H9 (cell line): ENCODE measurements at regions not wholly inside any gene's neighbourhood (a gene's known extent, or its start where the extent isn't known, plus 50 kb on each side); places are given as distances from the start of the nearest gene placed in this dataset.

Experiments
- DNase-seq: peaks from one replicate; pipeline ENCODE4 v3.0.0-alpha.2; 2017
- H2AFZ ChIP-seq: one replicate; pipeline ENCODE4 v1.6.1; 2013; ENCODE audit warnings: mild to moderate bottlenecking, low read length, control low read depth, moderate library complexity
- H2AK5ac ChIP-seq: 2 replicates; pipeline ENCODE4 v1.6.1; 2013; ENCODE audit warnings: low read length, control low read depth, mixed read lengths; ENCODE audit not compliant: insufficient read length
- H2BK120ac ChIP-seq: one replicate; pipeline ENCODE4 v1.6.1; 2013; ENCODE audit warnings: low read depth, mild to moderate bottlenecking, low read length, control low read depth, inconsistent platforms; ENCODE audit not compliant: poor library complexity, severe bottlenecking
- H2BK12ac ChIP-seq: 2 replicates; pipeline ENCODE4 v1.6.1; 2013; ENCODE audit warnings: low read length, control low read depth, mixed read lengths, low read depth; ENCODE audit not compliant: insufficient read length
- H2BK15ac ChIP-seq: 2 replicates; pipeline ENCODE4 v1.6.1; 2013; ENCODE audit warnings: low read depth, low read length, control low read depth
- H2BK20ac ChIP-seq: one replicate; pipeline ENCODE4 v1.6.1; 2013; ENCODE audit warnings: low read depth, mild to moderate bottlenecking, low read length, control low read depth, inconsistent platforms; ENCODE audit not compliant: poor library complexity, severe bottlenecking
- H2BK5ac ChIP-seq: 2 replicates; pipeline ENCODE4 v1.6.1; 2013; ENCODE audit warnings: low read length, control low read depth, mixed read lengths; ENCODE audit not compliant: insufficient read length
- H3K14ac ChIP-seq: 2 replicates; pipeline ENCODE4 v1.6.1; 2013; ENCODE audit warnings: low read length, control low read depth; ENCODE audit not compliant: insufficient read depth
- H3K18ac ChIP-seq: 2 replicates; pipeline ENCODE4 v1.6.1; 2013; ENCODE audit warnings: low read depth, mild to moderate bottlenecking, mixed read lengths, low read length, control low read depth; ENCODE audit not compliant: insufficient read length
- H3K23ac ChIP-seq: 2 replicates; pipeline ENCODE4 v1.6.1; 2013; ENCODE audit warnings: low read length, control low read depth, mixed read lengths, low read depth; ENCODE audit not compliant: insufficient read length
- H3K23me2 ChIP-seq: 2 replicates; pipeline ENCODE4 v1.6.1; 2013; ENCODE audit warnings: low read depth, mild to moderate bottlenecking, mixed read lengths, low read length, control low read depth; ENCODE audit not compliant: insufficient read length, poor library complexity, severe bottlenecking
- H3K27ac ChIP-seq: 2 replicates; pipeline ENCODE4 v1.5.1; 2013; ENCODE audit warnings: low read length, control low read depth, mixed read lengths, low read depth; ENCODE audit not compliant: insufficient read length
- H3K27me3 ChIP-seq: 2 replicates; pipeline ENCODE4 v1.6.1; 2013; ENCODE audit warnings: low read length, control low read depth, inconsistent platforms; ENCODE audit not compliant: insufficient read depth
- H3K4ac ChIP-seq: 2 replicates; pipeline ENCODE4 v1.6.1; 2013; ENCODE audit warnings: low read depth, mild to moderate bottlenecking, control low read depth, inconsistent platforms, low read length, moderate library complexity
- H3K4me1 ChIP-seq: 2 replicates; pipeline ENCODE4 v1.6.1; 2013; ENCODE audit warnings: low read length, control low read depth, inconsistent platforms; ENCODE audit not compliant: insufficient read depth
- H3K4me2 ChIP-seq: 2 replicates; pipeline ENCODE4 v1.6.1; 2013; ENCODE audit warnings: low read length, control low read depth, mixed read lengths; ENCODE audit not compliant: insufficient read length, insufficient read depth
- H3K56ac ChIP-seq: 2 replicates; pipeline ENCODE4 v1.6.1; 2013; ENCODE audit warnings: low read depth, mild to moderate bottlenecking, mixed read lengths, low read length, control low read depth; ENCODE audit not compliant: insufficient read length
- H3K79me1 ChIP-seq: 2 replicates; pipeline ENCODE4 v1.6.1; 2013; ENCODE audit warnings: low read depth, mild to moderate bottlenecking, moderate library complexity, low read length, control low read depth, inconsistent platforms; ENCODE audit not compliant: insufficient read depth, poor library complexity, severe bottlenecking
- H3K79me2 ChIP-seq: 2 replicates; pipeline ENCODE4 v1.6.1; 2013; ENCODE audit warnings: low read length, control low read depth, inconsistent platforms; ENCODE audit not compliant: insufficient read depth
- H3K9ac ChIP-seq: 2 replicates; pipeline ENCODE4 v1.6.1; 2013; ENCODE audit warnings: low read length, control low read depth, mixed read lengths; ENCODE audit not compliant: insufficient read length; ENCODE audit errors: extremely low read depth
- H3K9me3 ChIP-seq: one replicate; pipeline ENCODE4 v1.6.1; 2013; ENCODE audit warnings: low read depth, low read length, inconsistent platforms; ENCODE audit not compliant: control insufficient read depth
- H3T11ph ChIP-seq: one replicate; pipeline ENCODE4 v1.6.1; 2013; ENCODE audit warnings: mild to moderate bottlenecking, low read length, control low read depth, inconsistent platforms
- H4K20me1 ChIP-seq: one replicate; pipeline ENCODE4 v1.6.1; 2013; ENCODE audit not compliant: control insufficient read depth, insufficient read length, insufficient read depth
- H4K5ac ChIP-seq: 2 replicates; pipeline ENCODE4 v1.6.1; 2013; ENCODE audit warnings: low read depth, mild to moderate bottlenecking, mixed read lengths, low read length, control low read depth; ENCODE audit not compliant: insufficient read length
- H4K8ac ChIP-seq: replicated peaks from 2 replicates; pipeline ENCODE4 v1.6.1; 2013; ENCODE audit warnings: low read length, control low read depth, mixed read lengths, low read depth; ENCODE audit not compliant: insufficient read length
- H4K91ac ChIP-seq: 2 replicates; pipeline ENCODE4 v1.6.1; 2013; ENCODE audit warnings: low read depth, mild to moderate bottlenecking, moderate library complexity, mixed read lengths, low read length, control low read depth; ENCODE audit not compliant: insufficient read length
- H3K27ac Mint-ChIP-seq, 3 experiments: 2 replicates in 2 of 3; 3 replicates in 1 of 3; pipeline ENCODE4 v1.8.0; 2020 to 2021; ENCODE audit warnings: mixed read lengths in 3 of 3, mild to moderate bottlenecking in 1 of 3, moderate library complexity in 1 of 3
- H3K27me3 Mint-ChIP-seq: 2 replicates; pipeline ENCODE4 v1.8.0; 2021; ENCODE audit warnings: low read depth, mild to moderate bottlenecking, moderate library complexity, mixed read lengths
- H3K36me3 Mint-ChIP-seq, 3 experiments: 2 replicates in 2 of 3; 3 replicates in 1 of 3; pipeline ENCODE4 v1.8.0; 2020 to 2021; ENCODE audit warnings: low read depth in 3 of 3, mixed read lengths in 3 of 3; ENCODE audit not compliant: insufficient read depth in 1 of 3
- H3K4me1 Mint-ChIP-seq, 2 experiments: 2 replicates each; pipeline ENCODE4 v1.8.0; 2020; ENCODE audit warnings: mixed read lengths in 2 of 2
- H3K4me3 Mint-ChIP-seq, 2 experiments: 2 replicates in 1 of 2; 3 replicates in 1 of 2; pipeline ENCODE4 v1.8.0; 2020 to 2021; ENCODE audit warnings: mild to moderate bottlenecking in 2 of 2, mixed read lengths in 2 of 2, moderate library complexity in 1 of 2
- H3K9me3 Mint-ChIP-seq, 2 experiments: 2 replicates in 1 of 2; 3 replicates in 1 of 2; pipeline ENCODE4 v1.8.0; 2020; ENCODE audit warnings: mild to moderate bottlenecking in 2 of 2, mixed read lengths in 2 of 2, moderate library complexity in 1 of 2
- WGBS: extraction: QIAGEN DNeasy Blood & Tissue Kit; methylation state at CpG from one replicate; pipeline ENCODE4 v1.1.7; 2013; ENCODE audit warnings: missing lambda C conversion rate, low lambda C conversion rate, mixed read lengths; ENCODE audit not compliant: insufficient read length; ENCODE audit errors: extremely low coverage; 5-methylcytosine and 5-hydroxymethylcytosine counted together
- TF ChIP-seq, protein P1 (sequence below): fragments of 200-600 bp; sonication (generic); conservative IDR thresholded peaks from 3 replicates; pipeline ENCODE4 v1.8.0; 2021; ENCODE audit warnings: antibody characterized with exemption, mild to moderate bottlenecking

DNA sequence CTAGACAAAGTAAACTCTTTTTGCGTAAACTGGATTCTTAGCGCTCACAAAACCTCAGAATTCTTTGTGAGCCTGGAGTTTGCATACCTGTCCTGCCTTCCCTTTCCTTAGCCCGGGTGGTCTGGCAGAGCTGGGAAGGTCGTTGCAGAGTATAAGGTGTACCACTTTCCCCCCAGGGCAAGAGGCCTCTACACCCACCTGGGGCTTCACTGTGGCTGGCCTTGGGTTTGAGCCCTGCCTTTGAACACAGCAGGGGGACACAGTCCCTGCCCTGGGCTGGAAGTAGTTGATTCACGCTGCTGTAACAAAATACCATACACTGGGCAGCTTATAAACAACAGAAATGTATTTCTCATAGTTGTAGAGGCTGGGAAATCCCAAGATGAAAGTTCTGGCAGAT lies 133.9 kb downstream of the B3GNT2 start:
- no CpG with 5 or more reads among the region's 5 CpGs for WGBS
- no peak overlapping the region for H3K56ac ChIP-seq
- no peak overlapping the region for H2BK20ac ChIP-seq
- H4K8ac ChIP-seq = no peak overlapping the region
- peaks cover 20 to 49% (median 24%) of the 10 kb centered on the region in 3 experiments for H3K36me3 Mint-ChIP-seq
- no peak overlapping the region for H3K9ac ChIP-seq
- H4K91ac ChIP-seq = no peak overlapping the region
- no peak overlapping the region for H4K5ac ChIP-seq
- H3K27ac Mint-ChIP-seq = no peak overlapping the region
- no peaks in the 10 kb centered on the region for H4K20me1 ChIP-seq
- H3K4me2 ChIP-seq = no peak overlapping the region
- H3K23me2 ChIP-seq = no peaks in the 10 kb centered on the region
- TF ChIP-seq, protein P1, sequence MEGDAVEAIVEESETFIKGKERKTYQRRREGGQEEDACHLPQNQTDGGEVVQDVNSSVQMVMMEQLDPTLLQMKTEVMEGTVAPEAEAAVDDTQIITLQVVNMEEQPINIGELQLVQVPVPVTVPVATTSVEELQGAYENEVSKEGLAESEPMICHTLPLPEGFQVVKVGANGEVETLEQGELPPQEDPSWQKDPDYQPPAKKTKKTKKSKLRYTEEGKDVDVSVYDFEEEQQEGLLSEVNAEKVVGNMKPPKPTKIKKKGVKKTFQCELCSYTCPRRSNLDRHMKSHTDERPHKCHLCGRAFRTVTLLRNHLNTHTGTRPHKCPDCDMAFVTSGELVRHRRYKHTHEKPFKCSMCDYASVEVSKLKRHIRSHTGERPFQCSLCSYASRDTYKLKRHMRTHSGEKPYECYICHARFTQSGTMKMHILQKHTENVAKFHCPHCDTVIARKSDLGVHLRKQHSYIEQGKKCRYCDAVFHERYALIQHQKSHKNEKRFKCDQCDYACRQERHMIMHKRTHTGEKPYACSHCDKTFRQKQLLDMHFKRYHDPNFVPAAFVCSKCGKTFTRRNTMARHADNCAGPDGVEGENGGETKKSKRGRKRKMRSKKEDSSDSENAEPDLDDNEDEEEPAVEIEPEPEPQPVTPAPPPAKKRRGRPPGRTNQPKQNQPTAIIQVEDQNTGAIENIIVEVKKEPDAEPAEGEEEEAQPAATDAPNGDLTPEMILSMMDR = no peak
- no peak overlapping the region for H3K4me3 Mint-ChIP-seq
- H2AFZ ChIP-seq = no peak overlapping the region
- H3K4ac ChIP-seq = no peak overlapping the region
- no peak overlapping the region for H3K23ac ChIP-seq
- H3K4me1 Mint-ChIP-seq = peaks cover 47 to 71% of the 10 kb centered on the region in 2 experiments
- no peaks in the 10 kb centered on the region for H3K79me2 ChIP-seq
- no peaks in the 10 kb centered on the region for H3K27me3 Mint-ChIP-seq
- H3K27me3 ChIP-seq = no peaks in the 10 kb centered on the region
- no peak for DNase-seq
- no peak overlapping the region for H3K27ac ChIP-seq
- H2BK15ac ChIP-seq = no peak overlapping the region
- no peaks in the 10 kb centered on the region for H3K9me3 ChIP-seq
- H2BK5ac ChIP-seq = no peak overlapping the region
- H3K14ac ChIP-seq = no peak overlapping the region; the same call in 1 of the 2 replicates
- H3K9me3 Mint-ChIP-seq = peaks cover 37 to 41% of the 10 kb centered on the region in 2 experiments
- no peak overlapping the region for H3T11ph ChIP-seq
- no peaks in the 10 kb centered on the region for H3K79me1 ChIP-seq
- no peak overlapping the region for H2BK12ac ChIP-seq
- H3K4me1 ChIP-seq = peaks cover 7% of the 10 kb centered on the region; the same call in 1 of the 2 replicates
- H2BK120ac ChIP-seq = no peak overlapping the region
- H2AK5ac ChIP-seq = no peak overlapping the region
- H3K18ac ChIP-seq = no peak overlapping the region
